ENCODE measurements at regions not wholly inside any gene's neighbourhood (a gene's known extent, or its start where the extent isn't known, plus 50 kb on each side); places are given as distances from the start of the nearest gene placed in this dataset.

GRCh38 chr11:11760838-11761237, 80.9 kb upstream of the USP47 start:
- DNase-seq (ENCODE audit: low read depth): no peak
- TF ChIP-seq CTCF (IDR thresholded peaks at IDR 0.05; ENCODE audit: low read depth, low read length) (no peak), MAX (IDR thresholded peaks at IDR 0.05; ENCODE audit: low read depth, low read length) (no peak), POLR2A (IDR thresholded peaks at IDR 0.05; ENCODE audit: extremely low read depth, insufficient read length) (no peak), MYC (IDR thresholded peaks at IDR 0.05; ENCODE audit: low read depth, low read length) (no peak)
- no peak overlapping the region for H3K4me3 ChIP-seq (ENCODE audit: low read depth, low read length)

- H3K4me3 ChIP-seq (ENCODE audit: low read depth, low read length): no peak overlapping the region
- TF ChIP-seq MYC (IDR thresholded peaks at IDR 0.05; ENCODE audit: low read depth, low read length) (no peak), CTCF (IDR thresholded peaks at IDR 0.05; ENCODE audit: low read depth, low read length) (no peak), MAX (IDR thresholded peaks at IDR 0.05; ENCODE audit: low read depth, low read length) (no peak), POLR2A (IDR thresholded peaks at IDR 0.05; ENCODE audit: extremely low read depth, insufficient read length) (no peak)
- DNase-seq (ENCODE audit: low read depth): no peak
Observed at GRCh38 chr11:11758603-11759196, 83.1 kb upstream of the USP47 start.

GRCh38 chr11:11757909-11758308, 83.9 kb upstream of the USP47 start:
- TF ChIP-seq POLR2A (IDR thresholded peaks at IDR 0.05; ENCODE audit: extremely low read depth, insufficient read length) (no peak), CTCF (IDR thresholded peaks at IDR 0.05; ENCODE audit: low read depth, low read length) (no peak), MYC (IDR thresholded peaks at IDR 0.05; ENCODE audit: low read depth, low read length) (no peak), MAX (IDR thresholded peaks at IDR 0.05; ENCODE audit: low read depth, low read length) (no peak)
- DNase-seq (ENCODE audit: low read depth): no peak
- H3K4me3 ChIP-seq (ENCODE audit: low read depth, low read length): no peak overlapping the region

- no peak overlapping the region for H3K4me3 ChIP-seq (ENCODE audit: low read depth, low read length)
- TF ChIP-seq POLR2A (IDR thresholded peaks at IDR 0.05; ENCODE audit: extremely low read depth, insufficient read length) (no peak), MAX (IDR thresholded peaks at IDR 0.05; ENCODE audit: low read depth, low read length) (no peak), MYC (IDR thresholded peaks at IDR 0.05; ENCODE audit: low read depth, low read length) (no peak), CTCF (IDR thresholded peaks at IDR 0.05; ENCODE audit: low read depth, low read length) (no peak)
- DNase-seq (ENCODE audit: low read depth): no peak
Observed at GRCh38 chr11:11756718-11757117, 85.1 kb upstream of the USP47 start.

GRCh38 chr11:11755871-11756270, 85.9 kb upstream of the USP47 start:
- no peak for DNase-seq (ENCODE audit: low read depth)

More at GRCh38 chr11:11755871-11756270, 85.9 kb upstream of the USP47 start:
- H3K4me3 ChIP-seq (ENCODE audit: low read depth, low read length): no peak overlapping the region
- TF ChIP-seq POLR2A (IDR thresholded peaks at IDR 0.05; ENCODE audit: extremely low read depth, insufficient read length) (no peak), MAX (IDR thresholded peaks at IDR 0.05; ENCODE audit: low read depth, low read length) (no peak), CTCF (IDR thresholded peaks at IDR 0.05; ENCODE audit: low read depth, low read length) (no peak), MYC (IDR thresholded peaks at IDR 0.05; ENCODE audit: low read depth, low read length) (no peak)
